ENCODE measurements at regions not wholly inside any gene's neighbourhood (a gene's known extent, or its start where the extent isn't known, plus 50 kb on each side); places are given as distances from the start of the nearest gene placed in this dataset.

DNA sequence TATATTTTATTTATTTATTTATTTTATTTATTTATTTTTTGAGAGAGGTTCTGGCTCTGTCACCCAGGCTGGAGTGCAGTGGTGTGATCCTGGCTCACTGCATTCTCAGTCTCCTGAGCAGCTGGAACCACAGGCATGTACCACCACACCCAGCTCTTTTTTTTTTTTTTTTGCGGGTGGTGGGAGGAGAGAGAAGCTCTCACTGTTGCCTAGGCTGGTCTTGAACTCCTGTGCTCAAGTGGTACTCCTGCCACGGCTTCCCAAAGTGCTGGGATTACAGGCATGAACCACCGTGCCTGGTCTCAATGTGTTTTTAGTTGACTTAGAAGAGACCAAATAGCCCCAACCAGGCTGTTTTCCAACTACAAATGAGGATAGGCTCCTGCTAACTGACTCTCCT lies 80.7 kb downstream of the PDCL3 start:
- TF ChIP-seq, protein P1, sequence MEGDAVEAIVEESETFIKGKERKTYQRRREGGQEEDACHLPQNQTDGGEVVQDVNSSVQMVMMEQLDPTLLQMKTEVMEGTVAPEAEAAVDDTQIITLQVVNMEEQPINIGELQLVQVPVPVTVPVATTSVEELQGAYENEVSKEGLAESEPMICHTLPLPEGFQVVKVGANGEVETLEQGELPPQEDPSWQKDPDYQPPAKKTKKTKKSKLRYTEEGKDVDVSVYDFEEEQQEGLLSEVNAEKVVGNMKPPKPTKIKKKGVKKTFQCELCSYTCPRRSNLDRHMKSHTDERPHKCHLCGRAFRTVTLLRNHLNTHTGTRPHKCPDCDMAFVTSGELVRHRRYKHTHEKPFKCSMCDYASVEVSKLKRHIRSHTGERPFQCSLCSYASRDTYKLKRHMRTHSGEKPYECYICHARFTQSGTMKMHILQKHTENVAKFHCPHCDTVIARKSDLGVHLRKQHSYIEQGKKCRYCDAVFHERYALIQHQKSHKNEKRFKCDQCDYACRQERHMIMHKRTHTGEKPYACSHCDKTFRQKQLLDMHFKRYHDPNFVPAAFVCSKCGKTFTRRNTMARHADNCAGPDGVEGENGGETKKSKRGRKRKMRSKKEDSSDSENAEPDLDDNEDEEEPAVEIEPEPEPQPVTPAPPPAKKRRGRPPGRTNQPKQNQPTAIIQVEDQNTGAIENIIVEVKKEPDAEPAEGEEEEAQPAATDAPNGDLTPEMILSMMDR (IDR thresholded peaks at IDR 0.05): no peak
- no peak for TF ChIP-seq POLR2A (IDR thresholded peaks at IDR 0.05)
